Right hindlimb (tissue), 1 donor: ENCODE measurements at regions not wholly inside any gene's neighbourhood (a gene's known extent, or its start where the extent isn't known, plus 50 kb on each side); places are given as distances from the start of the nearest gene placed in this dataset.

Experiments
- DNase-seq: peaks from one replicate; pipeline ENCODE4 v3.0.0-alpha.2; 2018

GRCh38 chr14:73780896-73781295, 66.7 kb upstream of the PNMA1 start:
- DNase-seq: no peak

- DNase-seq: no peak
Measured at GRCh38 chr14:73780391-73780790, 66.2 kb upstream of the PNMA1 start.

GRCh38 chr14:73778736-73779135, 64.6 kb upstream of the PNMA1 start:
- no peak for DNase-seq

DNA sequence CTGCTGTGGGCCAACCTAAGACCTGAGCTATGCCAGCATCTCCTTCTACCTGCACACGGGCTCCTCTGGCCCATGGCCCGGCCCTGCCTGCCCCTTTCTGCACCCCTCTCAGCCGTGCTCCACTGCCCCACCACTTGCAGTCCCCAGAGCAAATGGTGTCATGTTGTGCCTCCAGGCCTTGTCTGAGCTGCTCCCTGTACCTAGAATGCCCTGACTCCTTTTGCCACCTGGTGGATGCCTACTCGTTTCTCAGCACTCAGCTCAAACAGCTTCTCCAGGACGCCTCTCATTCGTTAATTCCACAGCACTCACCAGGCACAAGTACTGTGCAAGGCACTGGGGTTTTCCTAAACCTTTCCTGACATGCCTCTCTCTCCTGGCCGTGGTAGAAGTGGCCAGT, 63.2 kb upstream of the PNMA1 start:
- no peak for DNase-seq

DNA sequence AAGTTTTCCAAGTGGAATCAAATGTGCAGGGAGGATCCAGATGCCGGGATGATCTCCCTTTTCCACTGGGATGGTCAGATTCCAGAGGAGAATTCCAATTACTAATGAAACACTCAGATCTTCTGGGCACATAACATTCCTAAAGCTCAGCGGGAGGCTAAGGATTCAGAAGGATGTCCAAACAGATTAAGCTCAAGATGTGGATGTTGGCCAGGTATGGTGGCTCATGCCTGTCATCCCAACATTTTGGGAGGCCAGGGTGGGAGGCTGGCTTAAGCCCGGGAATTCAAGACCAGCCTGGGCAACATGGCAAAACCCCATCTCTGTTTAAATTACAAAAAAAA, 62.0 kb upstream of the PNMA1 start:
- DNase-seq: no peak

- no peak for DNase-seq
Measured at GRCh38 chr14:73775339-73776193, 61.4 kb upstream of the PNMA1 start.

DNA sequence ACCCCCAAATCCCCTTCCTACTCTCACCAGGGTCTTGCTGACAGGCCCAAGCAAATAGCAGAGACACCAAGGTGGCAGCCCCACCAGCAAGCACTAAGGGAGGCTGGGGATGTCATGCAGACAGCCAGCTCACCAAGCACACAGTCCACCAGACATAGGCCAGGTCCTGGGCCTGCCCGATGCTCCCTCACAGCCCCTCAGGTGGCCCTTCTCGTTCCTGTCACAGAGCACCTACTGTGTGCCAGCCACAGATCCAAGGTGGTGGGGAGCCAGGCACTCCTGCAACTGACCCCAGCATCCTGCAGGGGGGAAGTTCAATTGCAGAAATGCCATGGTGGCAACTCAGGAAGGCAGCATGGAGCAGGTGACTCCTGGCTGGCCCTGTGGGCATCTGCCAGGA, 60.5 kb upstream of the PNMA1 start:
- no peak for DNase-seq

- DNase-seq: no peak
Measured at GRCh38 chr14:73774241-73774570, 60.0 kb upstream of the PNMA1 start.

- DNase-seq: no peak
Measured at GRCh38 chr14:73773441-73774240, 59.5 kb upstream of the PNMA1 start.

GRCh38 chr14:73771848-73772638, 57.9 kb upstream of the PNMA1 start:
- DNase-seq: peak; percentile 79

DNA sequence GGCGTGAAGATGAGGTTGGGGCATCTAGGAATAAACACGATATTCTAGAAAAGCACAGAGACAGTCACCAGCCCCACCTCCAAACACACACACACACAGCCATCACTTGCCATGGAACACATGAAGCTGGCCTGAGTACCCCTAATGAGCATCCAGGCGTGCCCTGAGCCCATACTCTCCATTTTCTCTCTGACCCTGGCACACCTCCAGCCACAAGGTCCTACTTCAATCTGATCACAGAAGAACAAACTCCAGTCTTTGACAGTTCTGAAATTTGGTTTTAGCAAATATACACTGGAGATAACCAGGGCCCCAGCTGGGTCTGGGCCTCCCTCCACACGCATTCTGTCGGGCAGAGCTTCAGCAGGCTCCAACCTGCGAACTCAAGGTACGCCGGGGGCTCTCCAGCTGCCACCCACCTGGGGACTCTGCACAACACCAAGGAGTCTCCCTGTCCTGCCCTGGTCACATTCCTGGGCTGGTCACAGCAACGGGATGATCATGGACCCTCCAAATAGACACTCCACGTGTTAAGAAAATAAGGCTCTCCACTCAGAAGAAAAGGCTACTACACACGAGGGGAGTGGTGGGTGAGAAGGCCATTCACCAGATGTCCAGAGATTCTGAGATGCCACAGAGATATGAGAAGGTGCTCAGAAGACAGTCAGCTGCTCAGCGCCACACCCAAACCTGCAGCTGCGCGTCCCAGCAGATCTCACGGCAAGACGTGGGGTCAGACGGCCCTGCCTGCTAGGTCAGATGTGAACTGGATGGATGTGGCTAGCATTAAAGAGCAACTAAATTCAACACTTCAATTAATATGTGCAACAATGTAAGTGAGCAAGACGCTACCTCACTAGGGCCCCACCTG, 57.0 kb upstream of the PNMA1 start:
- no peak for DNase-seq

DNA sequence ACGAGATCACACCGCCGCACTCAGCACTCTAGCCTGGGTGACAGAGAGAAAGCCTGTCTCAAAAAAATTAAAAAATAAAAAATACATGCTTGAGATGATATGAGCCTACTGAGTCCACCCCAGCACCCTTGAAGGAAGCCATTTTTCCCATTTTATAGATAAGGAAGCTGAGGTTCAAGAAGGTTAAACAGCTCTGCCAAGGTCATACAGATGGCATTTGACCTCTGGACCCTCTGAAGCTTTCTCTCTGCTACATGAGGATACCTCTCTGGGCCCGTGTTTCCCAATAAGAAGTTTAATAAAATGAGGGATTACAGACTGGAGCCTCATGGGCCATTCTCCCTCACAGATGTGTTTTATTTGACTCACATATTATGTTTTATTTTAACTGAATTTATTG, 53.9 kb upstream of the PNMA1 start:
- DNase-seq: no peak

DNA sequence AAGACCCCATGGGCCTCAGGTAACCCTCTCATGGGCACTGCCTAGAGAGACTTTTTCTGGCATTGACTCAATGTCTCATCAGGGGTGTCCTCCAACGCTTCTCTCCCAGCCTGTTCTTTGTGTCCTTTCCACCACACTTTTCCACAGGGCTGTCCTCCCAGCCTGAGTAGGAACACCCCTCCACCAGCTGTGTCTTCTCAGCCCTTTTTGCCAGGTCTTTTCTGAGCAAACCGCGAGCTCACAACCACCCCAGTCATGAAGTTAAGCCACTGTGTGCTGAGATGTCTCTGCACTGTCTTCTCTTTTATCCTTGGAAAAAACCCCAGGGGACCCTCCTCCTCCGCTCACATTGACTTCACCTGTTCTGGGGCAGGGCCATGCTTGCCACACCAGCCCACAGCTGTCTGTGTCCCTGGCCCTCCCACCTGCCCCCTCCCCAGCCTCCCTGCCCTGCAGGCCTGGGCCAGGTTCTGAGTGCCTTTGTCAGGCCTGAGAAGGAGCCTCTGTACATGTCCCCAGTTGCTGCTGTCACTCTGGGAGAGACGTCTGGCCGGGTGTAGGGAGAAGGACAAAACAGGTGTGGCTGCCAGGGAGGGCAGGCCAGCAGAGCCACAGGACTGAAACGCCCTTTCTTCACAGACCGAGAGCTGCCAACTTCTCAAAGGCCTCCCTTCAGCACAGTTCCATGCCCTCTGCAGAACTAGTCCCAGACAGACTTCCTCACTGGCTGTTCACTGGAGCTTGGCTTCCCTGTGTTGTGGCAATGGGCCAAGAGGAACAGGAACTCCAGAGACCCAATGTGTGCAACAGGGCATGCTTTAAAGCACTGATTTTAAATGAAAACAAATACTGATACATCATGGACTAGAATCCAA, 50.5 kb upstream of the PNMA1 start:
- DNase-seq: peak; percentile 91
